ENCODE measurements at regions not wholly inside any gene's neighbourhood (a gene's known extent, or its start where the extent isn't known, plus 50 kb on each side); places are given as distances from the start of the nearest gene placed in this dataset.

DNA sequence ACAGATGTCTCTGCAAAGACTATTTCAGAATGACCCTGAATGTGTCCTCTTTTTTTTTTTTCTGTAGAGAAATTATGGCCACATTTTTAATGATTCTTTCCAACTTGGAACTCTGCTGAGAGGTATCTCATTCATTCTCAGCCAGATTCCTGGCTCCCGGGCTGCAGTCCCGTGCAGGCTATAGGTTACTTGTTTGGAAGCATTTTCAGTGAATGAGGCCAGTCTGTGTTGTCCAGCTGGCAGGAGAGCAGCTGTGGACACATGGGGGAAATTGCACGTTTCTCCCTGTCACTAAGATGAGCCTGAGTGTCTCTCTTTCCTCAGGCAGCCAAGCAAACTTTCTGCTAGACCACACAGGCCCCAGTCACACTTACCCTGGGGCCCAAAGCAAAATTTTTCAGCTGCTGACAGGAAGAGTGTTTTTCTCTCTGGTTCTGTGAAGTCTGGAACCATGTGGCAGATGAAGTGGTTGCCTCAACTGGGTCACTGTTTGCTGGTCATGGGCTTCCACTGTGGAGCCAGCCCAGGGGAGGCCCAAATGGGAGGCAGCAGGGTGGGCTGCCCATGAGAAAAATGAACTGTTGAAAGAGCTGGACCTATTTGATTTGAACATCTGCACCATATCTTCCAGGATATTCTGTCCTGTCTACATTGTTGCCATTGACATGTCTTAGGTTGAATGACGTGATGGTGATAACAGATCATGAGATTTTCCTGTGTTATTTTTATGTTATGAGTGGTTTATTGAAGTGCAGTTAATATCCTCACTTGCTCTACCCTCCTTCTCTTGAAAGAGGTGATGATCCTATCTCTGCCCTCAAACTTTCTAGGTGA is 431.2 kb downstream of the LPIN1 start:
- peak; percentile 14 to 15 for DNase-seq

DNA sequence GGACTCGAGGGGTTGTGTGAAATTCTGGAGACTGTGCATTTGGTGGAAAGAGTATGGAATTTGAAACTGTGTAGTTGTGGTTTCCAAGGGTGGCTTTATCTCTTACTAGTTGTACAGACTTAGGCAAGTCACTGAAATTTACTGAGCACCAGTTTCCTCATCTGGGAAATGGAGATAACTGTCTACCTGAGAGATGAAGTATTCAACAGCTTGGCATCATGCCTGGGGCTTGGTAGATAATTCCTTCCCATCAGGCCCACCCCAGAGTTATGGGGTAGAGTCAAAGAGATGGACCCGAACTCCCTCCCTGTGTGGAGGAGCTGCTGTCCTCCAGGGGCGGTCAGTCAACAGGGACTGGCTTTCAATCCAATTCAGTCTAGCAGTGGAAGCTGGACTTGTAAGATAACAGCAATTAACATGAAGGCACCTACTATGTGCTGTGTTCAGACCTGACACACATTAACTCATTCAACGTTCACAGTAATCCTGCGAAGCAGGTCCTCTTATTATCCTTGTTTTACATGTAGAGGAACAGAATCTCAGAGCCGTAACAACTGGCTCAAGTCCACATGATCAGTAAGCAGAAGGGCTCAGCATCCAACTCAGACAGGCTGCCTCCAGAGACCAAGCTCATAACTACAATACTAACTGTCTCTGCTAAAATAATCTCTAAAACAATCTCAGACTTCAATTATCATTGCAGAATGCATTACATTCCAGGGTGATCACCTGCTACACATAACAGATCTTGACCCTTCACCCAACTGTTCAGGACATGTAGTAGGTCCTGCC is 432.1 kb downstream of the LPIN1 start:
- no peak for DNase-seq

DNA sequence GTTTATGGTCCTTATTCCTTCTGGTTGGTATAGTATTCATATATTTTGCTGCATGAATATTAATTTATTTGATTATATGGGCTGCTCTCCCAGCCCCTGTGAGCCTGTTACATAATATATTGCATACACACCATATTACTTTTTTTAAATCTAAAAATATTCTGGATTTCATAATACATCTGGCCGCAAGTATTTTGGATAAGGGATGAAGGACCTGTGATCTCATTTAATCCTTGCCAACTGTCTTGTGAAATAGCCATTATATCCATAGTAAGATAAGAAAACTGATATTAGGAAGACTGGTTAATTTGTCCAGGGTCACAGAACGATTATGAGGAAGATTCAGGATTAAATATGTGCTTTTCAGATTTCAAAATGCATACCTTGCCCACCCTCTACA is 433.6 kb downstream of the LPIN1 start:
- DNase-seq: no peak

DNA sequence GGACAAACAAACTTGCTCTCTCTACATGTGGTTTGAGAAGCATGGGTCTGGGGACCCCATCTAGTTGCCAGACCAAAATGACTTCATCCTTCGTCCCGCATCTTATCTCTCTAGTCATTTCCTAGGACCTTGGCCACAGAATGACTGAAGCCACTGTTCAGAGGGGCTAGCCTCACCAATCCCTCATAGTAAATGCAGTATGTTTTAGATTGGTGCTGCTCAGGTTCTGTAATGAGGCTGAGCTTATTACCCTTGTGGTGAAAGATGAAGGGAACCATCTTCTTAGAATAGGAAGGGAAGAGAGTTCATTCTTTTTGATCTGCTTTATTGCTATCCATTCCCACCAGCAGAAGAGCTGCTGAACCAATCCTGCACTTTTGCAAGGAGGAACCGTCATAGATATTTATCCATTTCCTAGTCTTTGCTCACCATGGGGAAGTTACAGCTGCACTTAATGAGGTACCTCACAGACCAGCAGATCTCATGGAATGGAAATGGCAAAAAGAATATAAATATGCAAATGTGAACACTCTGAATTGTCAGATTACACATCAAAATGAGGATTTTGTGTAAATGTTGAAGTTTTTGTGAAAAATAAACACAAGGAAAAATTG is 436.7 kb downstream of the LPIN1 start:
- no peak for DNase-seq

DNA sequence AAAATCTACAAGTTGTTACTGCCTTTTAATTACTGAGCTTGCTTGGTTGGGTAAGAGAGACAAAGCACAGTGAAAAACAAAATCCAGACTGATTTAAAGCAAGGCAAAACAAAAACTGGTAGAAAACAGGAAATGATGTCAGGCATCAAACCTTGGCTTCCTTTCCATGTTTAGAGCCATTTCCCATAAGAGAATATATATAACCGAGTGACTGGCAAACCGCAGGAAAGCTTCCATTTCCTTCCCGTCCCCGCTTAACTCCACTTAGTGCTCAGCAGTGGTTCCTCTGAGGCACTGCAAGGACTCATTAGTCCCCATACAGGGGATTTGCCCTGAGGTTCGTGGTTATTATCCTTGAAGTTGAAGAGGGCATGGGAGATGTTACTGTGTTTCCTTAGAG is 446.3 kb downstream of the LPIN1 start:
- peak in 1 of 2 donors; percentile 7 for DNase-seq

DNA sequence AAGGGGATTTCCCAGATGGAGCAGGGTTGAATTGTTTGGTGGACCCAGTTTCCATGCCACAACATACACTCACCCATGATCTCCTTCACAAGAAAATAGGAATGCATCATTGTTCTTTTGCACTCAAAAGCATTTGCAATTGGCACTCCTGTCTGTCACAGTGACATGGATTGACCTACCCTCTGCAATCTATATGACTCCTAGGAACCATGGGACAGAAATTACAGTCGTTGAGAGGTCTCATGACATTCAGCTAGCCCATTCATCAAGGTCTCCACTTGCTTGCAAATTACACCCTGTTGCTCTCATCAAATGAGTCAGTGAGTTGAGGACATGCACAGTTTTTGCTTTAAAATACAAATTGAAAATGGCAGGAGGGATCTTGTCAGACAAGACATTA is 448.5 kb downstream of the LPIN1 start:
- no peak for DNase-seq

DNA sequence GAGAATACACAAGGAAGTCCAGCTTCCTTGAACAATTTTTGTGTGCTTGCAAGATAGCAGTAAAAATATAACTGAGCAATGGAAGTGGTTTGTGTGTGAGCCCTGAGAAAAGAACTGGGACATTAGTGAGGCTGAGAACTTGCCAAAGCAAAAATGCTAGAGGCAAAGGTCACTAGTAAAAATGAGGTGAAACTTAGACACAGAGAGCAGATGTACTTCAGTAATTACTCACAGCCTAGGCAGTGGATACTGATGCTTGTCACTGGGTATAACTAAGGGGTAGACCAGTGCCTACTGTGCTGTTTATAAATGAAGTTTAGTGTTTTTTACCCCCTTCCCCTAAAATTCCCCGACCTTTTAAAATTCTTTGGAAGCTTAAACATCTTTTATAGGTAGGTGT is 450.1 kb downstream of the LPIN1 start:
- DNase-seq: no peak

DNA sequence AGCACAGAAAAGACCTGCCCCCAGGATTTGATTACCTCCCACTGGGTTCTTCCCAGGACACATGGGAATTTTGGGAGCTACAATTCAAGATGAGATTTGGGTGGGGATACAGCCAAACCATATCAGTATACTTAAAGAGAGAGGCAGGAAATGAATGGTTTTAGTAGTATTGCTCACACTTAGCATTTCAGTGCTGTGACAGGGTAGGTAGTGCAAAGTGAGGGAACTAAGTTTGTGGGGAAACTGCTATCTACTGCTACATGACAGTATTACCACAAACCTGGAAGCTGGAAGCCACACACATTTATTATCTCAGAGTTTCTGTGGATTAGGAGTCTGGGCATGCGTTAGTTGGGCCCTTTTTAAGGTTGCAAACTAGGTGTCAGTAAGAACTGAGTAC is 450.7 kb downstream of the LPIN1 start:
- DNase-seq: no peak

DNA sequence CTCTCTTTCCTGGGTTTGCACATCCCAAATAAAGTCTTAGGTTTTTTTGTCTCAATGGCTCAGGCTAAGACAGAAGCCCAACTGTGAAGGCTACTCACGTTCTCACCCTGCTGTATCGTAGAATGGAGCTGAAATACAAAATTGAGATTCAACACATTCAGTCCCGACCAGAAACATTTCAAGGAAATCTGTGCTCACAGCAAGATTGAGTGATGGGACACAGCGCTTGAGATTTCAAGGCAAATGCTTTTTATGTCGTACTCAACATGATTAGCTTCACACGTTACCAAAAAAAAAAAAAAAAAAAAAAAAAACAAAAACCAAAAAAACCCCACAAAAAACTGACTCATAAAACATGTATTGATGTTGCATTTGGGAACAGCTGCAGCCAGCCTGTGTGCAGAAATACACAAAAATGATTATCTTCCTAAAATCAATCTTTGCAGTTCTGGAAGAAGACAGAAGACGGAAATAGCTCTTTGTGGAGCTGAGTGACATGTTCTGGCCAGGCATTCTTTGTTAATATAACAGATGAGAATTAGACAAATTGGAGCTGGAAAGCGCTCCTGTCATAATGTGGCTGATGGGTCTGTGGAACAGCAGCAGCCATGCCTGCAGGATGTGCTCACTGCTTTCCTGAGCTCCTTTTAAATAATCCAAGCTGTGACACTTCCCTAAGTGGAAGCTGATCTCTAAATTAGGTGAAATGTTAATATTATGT is 453.2 kb downstream of the LPIN1 start:
- DNase-seq: no peak

DNA sequence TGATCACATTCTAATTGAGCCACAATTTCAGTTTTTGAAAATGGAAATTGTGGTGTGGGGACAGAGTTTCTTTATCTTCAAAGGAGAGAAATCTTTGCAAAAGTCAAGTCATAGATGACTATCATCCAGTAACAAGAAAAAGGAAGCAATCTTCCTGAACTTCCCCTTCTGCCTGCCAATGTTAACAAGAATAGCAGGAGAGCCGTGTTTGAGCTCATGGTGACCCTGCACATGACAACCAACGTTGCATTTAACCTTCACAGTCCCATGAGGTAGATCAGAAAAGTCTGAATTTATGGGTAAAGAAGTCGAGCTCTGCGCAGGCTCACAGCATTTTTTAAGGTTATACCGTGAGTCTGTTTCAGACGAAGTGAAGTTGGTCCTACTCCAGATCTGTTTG is 454.9 kb downstream of the LPIN1 start:
- peak in 1 of 2 donors; percentile 13 for DNase-seq

DNA sequence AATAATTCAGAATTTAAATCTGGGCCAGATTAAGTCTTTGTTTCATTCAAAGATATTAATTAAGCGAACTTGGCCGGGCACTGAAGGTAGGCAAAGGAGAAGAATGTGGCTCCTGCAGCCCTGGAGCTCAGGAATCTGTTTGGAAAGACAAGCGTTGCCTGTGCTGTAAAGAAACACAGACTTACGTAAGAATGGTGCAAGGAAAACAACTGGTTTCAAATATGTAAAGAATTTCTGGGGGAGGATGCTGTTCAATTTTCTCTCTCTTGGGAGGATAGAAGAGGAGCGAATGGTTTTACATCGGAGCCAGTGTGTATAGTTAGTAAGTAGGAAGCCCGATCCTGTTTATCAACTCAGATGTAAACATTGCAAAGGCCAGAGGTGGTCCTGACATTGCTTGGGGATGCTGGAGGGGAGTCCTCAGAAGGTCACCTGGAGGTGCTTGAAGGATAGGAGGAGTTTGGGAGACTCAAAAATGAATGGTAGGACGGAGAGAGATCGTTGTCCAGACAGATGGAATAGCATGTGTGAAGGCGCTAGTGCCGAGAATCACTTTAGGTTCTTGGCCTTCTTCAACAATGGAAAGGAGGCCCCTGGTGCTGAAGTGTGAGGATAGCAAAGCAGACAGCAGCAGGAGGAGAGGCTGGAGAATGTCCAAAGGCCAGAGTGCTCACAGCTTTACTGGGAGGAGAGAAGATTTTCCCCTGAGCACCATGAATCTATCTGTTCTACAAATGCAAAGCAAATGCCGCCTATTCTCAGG is 456.1 kb downstream of the LPIN1 start:
- DNase-seq: no peak

DNA sequence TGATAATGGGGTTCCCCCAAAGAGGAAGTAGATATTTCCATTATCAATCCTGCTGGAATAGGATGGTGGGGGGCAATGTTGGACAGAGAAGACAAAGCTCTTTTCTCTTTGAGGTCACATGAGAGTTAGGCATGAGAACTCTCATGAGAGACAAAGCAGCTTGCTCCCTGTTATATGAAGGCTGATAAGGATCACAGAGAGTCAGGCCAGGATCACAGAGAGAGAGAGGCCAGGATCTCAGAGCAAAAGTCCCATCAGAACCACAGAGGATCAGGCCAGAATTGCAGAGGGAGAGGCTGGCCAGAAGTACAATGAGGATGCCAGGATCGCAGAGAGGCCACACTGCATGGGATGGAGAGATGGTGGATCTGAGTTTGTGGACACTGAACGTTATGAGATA is 457.1 kb downstream of the LPIN1 start:
- no peak for DNase-seq

DNA sequence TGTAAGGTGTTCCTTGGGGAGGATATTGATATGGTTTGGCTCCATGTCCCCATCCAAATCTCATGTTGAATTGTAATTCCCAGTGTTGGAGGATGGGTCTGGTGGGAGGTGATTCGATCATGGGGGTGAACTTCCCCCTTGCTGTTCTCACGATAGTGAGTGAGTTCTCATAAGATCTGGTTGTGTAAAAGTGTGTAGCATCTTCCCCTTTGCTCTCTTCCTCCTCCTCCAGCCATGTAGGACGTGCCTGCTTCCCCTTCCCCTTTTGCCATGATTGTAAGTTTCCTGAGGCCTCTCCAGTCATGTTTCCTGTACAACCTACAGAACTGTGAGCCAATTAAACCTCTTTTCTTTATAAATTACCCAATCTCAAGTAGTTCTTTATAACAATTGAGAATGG is 458.7 kb downstream of the LPIN1 start:
- no peak for DNase-seq

DNA sequence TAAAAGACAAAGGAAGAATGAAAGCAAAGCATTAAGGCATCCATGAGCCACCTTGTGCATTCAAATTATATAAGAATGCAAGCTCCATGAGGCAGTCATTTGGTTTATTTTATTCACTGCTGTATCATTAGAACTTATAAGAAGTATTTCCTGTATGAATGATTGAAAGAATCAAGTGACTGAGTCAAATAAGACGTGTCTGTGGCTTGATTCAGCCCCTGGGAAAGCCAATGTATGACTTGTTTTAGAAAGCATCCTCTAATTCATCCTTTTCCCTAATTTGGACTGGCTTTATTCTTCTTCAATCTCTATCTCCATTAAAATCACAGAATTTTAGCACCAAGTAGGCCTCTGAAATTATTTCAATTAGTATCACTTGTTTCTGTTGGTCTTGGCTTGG is 461.1 kb downstream of the LPIN1 start:
- DNase-seq: no peak

DNA sequence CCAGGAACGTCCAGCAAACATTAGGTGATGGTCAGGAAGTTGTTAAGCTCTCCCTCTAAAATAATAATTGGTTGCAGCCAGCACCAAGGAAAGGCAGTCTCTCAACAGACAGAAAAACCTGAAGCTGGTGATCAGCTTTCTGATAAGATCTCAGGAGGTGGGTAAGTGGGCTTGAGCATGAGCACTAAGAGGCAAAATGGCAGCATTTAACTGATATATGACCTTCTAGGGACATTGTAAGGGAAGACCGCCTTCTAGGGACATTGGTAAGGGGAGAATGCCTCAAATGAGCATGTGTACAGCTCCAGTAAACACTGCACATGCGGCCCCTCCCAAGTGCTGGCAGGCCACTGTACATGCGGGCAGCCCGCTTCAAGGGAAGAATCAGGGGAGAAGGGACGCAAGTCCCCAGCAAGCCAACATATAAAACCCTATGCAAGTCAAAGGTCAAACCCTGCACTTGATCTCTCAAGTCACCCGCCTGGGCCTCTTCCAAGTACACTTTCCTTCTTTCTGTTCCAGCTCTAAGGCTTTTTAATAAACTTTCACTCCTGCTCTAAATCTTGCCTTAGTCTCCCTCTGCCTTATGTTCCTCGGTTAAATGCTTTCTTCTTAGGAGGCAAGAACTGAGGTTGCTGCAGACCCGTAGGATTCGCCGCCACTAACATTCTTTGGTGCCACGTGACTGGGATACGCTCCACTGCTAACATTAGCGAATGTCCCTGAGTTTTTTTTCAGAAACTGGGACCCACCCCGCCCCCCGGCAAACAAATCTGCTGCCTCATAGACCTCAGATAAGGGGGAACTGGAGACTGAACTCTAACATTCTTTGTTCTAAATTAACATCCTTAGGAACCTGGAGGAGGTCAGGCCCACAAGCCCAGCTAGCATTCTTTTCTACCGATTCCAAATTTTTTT is 463.8 kb downstream of the LPIN1 start:
- DNase-seq: no peak

DNA sequence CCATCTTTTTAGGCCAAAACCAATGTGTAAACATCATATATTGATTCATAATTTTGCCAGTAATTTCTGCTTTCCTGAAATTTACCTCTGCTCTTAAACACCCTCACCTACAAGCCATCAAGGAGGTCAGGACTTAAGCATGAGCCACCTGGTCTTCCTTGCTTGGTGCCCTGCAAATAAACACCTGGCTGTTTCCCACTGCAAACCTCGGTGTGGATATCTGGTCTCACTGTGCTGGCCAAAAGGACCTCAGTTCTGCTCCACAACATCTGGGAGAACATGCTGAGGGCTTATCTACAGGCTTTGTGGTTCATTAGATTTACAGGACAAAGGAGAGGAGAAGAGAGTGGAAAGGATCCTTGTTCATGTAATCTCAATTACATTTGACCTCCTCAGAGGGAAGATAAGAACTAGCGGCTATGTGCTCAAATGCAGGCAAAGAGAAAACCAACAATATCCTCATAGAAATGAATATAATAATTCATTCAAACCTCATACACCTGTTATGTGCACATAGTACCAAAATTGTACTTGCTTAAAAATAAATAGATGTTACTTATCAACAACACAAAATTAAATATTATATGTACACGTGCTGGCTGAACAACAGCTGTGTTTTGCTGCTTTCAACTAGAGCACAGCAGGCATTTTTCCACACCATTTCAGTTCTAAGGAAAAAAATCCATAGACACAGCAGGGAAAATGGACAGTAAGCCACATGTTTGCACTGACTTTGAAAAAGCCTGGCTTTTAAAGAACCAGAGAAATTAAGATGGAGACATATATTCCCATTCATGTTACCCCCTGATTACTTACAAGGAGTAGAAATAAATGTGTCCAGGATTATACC is 465.1 kb downstream of the LPIN1 start:
- DNase-seq: no peak

DNA sequence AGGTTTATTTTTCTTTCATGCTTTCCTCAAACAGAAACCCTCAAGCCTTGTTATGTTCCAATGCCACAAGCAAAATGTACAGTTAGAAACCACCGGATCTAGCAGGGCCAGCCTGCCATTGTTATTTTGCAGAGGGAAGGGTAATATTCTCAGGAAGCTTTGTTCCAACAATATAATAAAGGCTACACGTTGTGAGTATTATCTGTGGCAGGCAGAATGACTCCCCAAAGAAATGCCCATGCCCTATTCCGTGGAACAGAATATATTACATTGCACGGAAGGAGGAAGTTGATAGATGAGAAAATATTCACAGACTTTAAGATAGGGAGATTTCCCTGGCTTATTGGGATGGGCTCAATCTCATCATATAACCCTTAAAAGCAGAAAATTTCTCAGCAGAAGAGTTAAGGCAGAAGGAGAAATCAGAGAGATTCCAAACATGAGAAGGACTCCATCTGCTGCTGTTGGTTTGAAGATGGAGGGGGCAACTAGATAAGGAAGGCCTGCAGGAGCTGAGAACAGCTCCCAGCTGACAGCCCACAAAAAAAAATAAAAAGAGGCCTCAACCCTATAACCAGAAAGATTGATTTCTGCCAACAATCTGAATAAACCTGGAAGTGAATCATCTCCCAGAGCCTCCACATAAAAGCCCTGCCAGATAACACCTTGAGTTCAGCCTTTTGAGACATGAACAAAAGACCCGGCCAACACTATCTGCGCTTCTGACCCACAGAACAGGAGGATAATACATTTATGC is 466.6 kb downstream of the LPIN1 start:
- no peak for DNase-seq

DNA sequence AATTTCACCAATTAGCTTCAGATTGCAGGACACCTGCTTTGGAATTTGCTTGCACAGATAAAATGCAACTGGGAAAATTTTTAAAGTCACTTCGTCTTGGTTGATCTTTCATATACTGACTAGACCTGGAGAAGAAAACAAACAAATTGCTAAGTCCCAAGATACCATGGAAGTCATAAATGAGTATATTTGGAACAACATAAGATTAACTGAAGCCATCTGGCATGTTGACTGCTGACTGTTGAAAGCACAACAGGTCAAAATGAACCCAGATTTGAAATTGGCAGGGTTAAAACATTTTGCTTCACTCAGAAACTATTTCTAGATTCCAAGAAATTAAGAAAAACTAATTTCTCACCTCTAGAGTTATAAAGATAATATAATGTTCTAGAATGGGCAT is 470.7 kb downstream of the LPIN1 start:
- no peak for DNase-seq

DNA sequence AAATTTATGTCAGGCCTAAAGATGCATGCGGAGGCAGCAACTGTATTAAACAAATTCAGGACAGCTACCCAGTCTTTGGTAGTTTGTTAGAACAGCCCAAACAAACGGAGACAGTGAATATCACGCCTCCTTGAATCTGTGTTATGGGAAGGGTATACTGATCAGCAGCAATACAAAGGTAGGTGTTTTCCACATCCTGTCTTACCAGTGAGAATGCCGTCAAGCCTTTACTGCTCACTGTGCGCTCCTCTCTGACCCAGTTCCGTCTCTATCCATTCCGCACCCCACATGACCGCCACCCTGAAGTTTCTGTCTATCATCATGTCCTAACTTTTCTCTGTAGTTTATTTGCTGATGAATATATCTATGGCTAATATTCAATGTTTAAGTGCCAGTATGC is 473.3 kb downstream of the LPIN1 start:
- DNase-seq: no peak

DNA sequence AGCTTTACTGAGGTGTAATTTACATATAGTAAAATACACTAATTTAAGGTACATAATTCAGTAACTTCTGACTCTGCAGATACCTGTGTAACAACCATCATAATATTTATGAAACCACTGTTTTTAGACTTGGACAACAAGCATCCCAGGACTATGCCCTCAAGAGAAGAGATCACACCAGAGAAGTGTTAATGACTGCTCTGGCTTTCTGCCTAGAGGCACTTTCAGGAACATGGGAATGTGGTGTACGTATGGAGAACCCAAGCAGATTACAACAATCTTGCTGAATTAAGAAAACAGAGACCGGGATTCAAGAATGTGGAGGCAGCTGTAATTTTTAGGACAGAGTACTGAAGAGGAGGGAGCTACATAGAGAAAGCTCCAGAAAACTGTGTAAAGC is 475.2 kb downstream of the LPIN1 start:
- no peak for DNase-seq

Data from CD4-positive, alpha-beta T cell treated with Interleukin-4 for 1 hour (primary cell).